HAP-1 (cell line): ENCODE measurements at regions not wholly inside any gene's neighbourhood (a gene's known extent, or its start where the extent isn't known, plus 50 kb on each side); places are given as distances from the start of the nearest gene placed in this dataset.
"Not testable (repeated sequence)": the region's sequence is repeated elsewhere in the genome, so short reads cannot be mapped to it uniquely, and the experiment has no call there.

ENCODE experiments used
- DNase-seq, 2 experiments: peaks; one replicate each; pipeline ENCODE4 v3.0.0-alpha.2; 2016 to 2020; ENCODE audit warnings: low spot score in 2 of 2
- H3K27me3 ChIP-seq: fragments of 250-450 bp; sonication (Bioruptor Pico); 2 replicates; pipeline ENCODE4 v1.5.1; 2020; ENCODE audit warnings: low read depth, mild to moderate bottlenecking, moderate library complexity
- H3K36me3 ChIP-seq: fragments of 250-450 bp; sonication (Bioruptor Pico); replicated peaks from 2 replicates; pipeline ENCODE4 v1.5.1; 2020; ENCODE audit warnings: mild to moderate bottlenecking
- H3K4me1 ChIP-seq: fragments of 250-450 bp; sonication (Bioruptor Pico); 2 replicates; pipeline ENCODE4 v1.5.1; 2020; ENCODE audit warnings: mild to moderate bottlenecking
- H3K4me3 ChIP-seq: fragments of 250-450 bp; sonication (Bioruptor Pico); 2 replicates; pipeline ENCODE4 v1.5.1; 2020; ENCODE audit warnings: mild to moderate bottlenecking, moderate library complexity
- H3K9me3 ChIP-seq: fragments of 250-450 bp; sonication (Bioruptor Pico); 2 replicates; pipeline ENCODE4 v1.5.1; 2020; ENCODE audit warnings: mild to moderate bottlenecking, moderate library complexity
- in situ Hi-C: fragments of 300-500 bp; cut with MboI; formaldehyde crosslinking; loops from 3 replicates; pipeline ENCODE4 v1.14.3; 2020; ENCODE audit warnings: low sequenced_read_pairs, inconsistent platforms, mixed read lengths

- Histone ChIP-seq H3K9me3 (peaks cover 17% of the 10 kb centered on the region), H3K27me3 (no peaks in the 10 kb centered on the region), H3K4me1 (peaks cover 4% of the 10 kb centered on the region; the same call in 1 of the 2 replicates), H3K4me3 (no peak overlapping the region), H3K36me3 (no peaks in the 10 kb centered on the region)
- in situ Hi-C loops = no loop called here
- DNase-seq = no peak
Observed at GRCh38 chr15:62403164-62403809, 238.2 kb upstream of the C2CD4B start.

GRCh38 chr15:62404194-62404985, 239.3 kb upstream of the C2CD4B start:
- peak; percentile 73 for DNase-seq
- in situ Hi-C loops = no loop called here
- peaks cover 4% of the 10 kb centered on the region; the same call in 1 of the 2 replicates for H3K4me1 ChIP-seq

GRCh38 chr15:62406305-62406891, 241.3 kb upstream of the C2CD4B start:
- Histone ChIP-seq H3K36me3 (no peaks in the 10 kb centered on the region), H3K4me3 (no peak overlapping the region), H3K9me3 (no peaks in the 10 kb centered on the region; the same call in 1 of the 2 replicates), H3K27me3 (no peaks in the 10 kb centered on the region), H3K4me1 (peaks cover 4% of the 10 kb centered on the region; the same call in 1 of the 2 replicates)
- in situ Hi-C loops = no loop called here
- no peak for DNase-seq

More at GRCh38 chr15:62404194-62404985, 239.3 kb upstream of the C2CD4B start:
- Histone ChIP-seq H3K4me3 (no peak overlapping the region), H3K27me3 (no peaks in the 10 kb centered on the region), H3K9me3 (peaks cover 9% of the 10 kb centered on the region), H3K36me3 (no peaks in the 10 kb centered on the region)

GRCh38 chr15:62407216-62407615, 242.1 kb upstream of the C2CD4B start:
- in situ Hi-C loops = no loop called here
- Histone ChIP-seq H3K27me3 (no peaks in the 10 kb centered on the region), H3K4me1 (peaks cover 4% of the 10 kb centered on the region; the same call in 1 of the 2 replicates), H3K36me3 (no peaks in the 10 kb centered on the region), H3K4me3 (no peak overlapping the region), H3K9me3 (no peaks in the 10 kb centered on the region; the same call in 1 of the 2 replicates)
- no peak for DNase-seq

GRCh38 chr15:62407962-62408361, 242.9 kb upstream of the C2CD4B start:
- no peak for DNase-seq
- Histone ChIP-seq H3K4me1 (peaks cover 4% of the 10 kb centered on the region; the same call in 1 of the 2 replicates), H3K4me3 (no peak overlapping the region), H3K36me3 (no peaks in the 10 kb centered on the region), H3K9me3 (no peaks in the 10 kb centered on the region), H3K27me3 (no peaks in the 10 kb centered on the region)
- in situ Hi-C loops = no loop called here

GRCh38 chr15:62409466-62409865, 244.4 kb upstream of the C2CD4B start:
- Histone ChIP-seq H3K4me3 (no peak overlapping the region), H3K27me3 (no peaks in the 10 kb centered on the region), H3K36me3 (no peaks in the 10 kb centered on the region), H3K4me1 (peaks cover 4% of the 10 kb centered on the region; the same call in 1 of the 2 replicates), H3K9me3 (no peaks in the 10 kb centered on the region)
- no peak for DNase-seq
- in situ Hi-C loops = no loop called here

- no peaks in the 10 kb centered on the region for H3K9me3 ChIP-seq
- H3K4me1 ChIP-seq = no peaks in the 10 kb centered on the region
- no peak for DNase-seq
- H3K27me3 ChIP-seq = no peaks in the 10 kb centered on the region
- in situ Hi-C loops = no loop called here
- H3K4me3 ChIP-seq = no peak overlapping the region
- no peaks in the 10 kb centered on the region for H3K36me3 ChIP-seq
Observed at GRCh38 chr15:62412686-62413085, 247.6 kb upstream of the C2CD4B start.

GRCh38 chr15:62413153-62413552, 248.1 kb upstream of the C2CD4B start:
- Histone ChIP-seq H3K4me1 (no peaks in the 10 kb centered on the region), H3K9me3 (no peaks in the 10 kb centered on the region), H3K36me3 (no peaks in the 10 kb centered on the region), H3K4me3 (no peak overlapping the region), H3K27me3 (no peaks in the 10 kb centered on the region)
- in situ Hi-C loops = no loop called here
- DNase-seq = no peak

- Histone ChIP-seq H3K27me3 (no peaks in the 10 kb centered on the region), H3K4me3 (no peak overlapping the region), H3K36me3 (no peaks in the 10 kb centered on the region), H3K4me1 (no peaks in the 10 kb centered on the region), H3K9me3 (no peaks in the 10 kb centered on the region)
- in situ Hi-C loops = no loop called here
- no peak for DNase-seq
Observed at GRCh38 chr15:62413786-62414185, 248.7 kb upstream of the C2CD4B start.

GRCh38 chr15:62415498-62415897, 250.4 kb upstream of the C2CD4B start:
- no peaks in the 10 kb centered on the region for H3K27me3 ChIP-seq
- in situ Hi-C loops = no loop called here
- no peak overlapping the region for H3K4me3 ChIP-seq
- H3K36me3 ChIP-seq = no peaks in the 10 kb centered on the region
- H3K9me3 ChIP-seq = no peaks in the 10 kb centered on the region
- no peak for DNase-seq
- no peaks in the 10 kb centered on the region for H3K4me1 ChIP-seq

- no peak for DNase-seq
- no peak overlapping the region for H3K4me3 ChIP-seq
- in situ Hi-C loops = no loop called here
- no peaks in the 10 kb centered on the region for H3K27me3 ChIP-seq
- H3K36me3 ChIP-seq = no peaks in the 10 kb centered on the region
- peaks cover 3% of the 10 kb centered on the region; the same call in 1 of the 2 replicates for H3K9me3 ChIP-seq
- H3K4me1 ChIP-seq = no peaks in the 10 kb centered on the region
Observed at GRCh38 chr15:62416526-62416925, 251.4 kb upstream of the C2CD4B start.

- H3K27me3 ChIP-seq = no peaks in the 10 kb centered on the region
- in situ Hi-C loops = no loop called here
- no peak overlapping the region for H3K4me3 ChIP-seq
- H3K36me3 ChIP-seq = no peaks in the 10 kb centered on the region
- H3K9me3 ChIP-seq = peaks cover 4% of the 10 kb centered on the region; the same call in 1 of the 2 replicates
- DNase-seq = no peak
- H3K4me1 ChIP-seq = no peaks in the 10 kb centered on the region
Observed at GRCh38 chr15:62417439-62417838, 252.4 kb upstream of the C2CD4B start.

GRCh38 chr15:62418496-62418895, 253.4 kb upstream of the C2CD4B start:
- H3K9me3 ChIP-seq, H3K36me3 ChIP-seq, in situ Hi-C loops, H3K4me1 ChIP-seq, H3K27me3 ChIP-seq, H3K4me3 ChIP-seq, DNase-seq: not testable (repeated sequence)

- Histone ChIP-seq H3K9me3 (peaks cover 4% of the 10 kb centered on the region; the same call in 1 of the 2 replicates), H3K27me3 (no peaks in the 10 kb centered on the region), H3K36me3 (no peaks in the 10 kb centered on the region), H3K4me1 (no peaks in the 10 kb centered on the region), H3K4me3 (no peak overlapping the region)
- in situ Hi-C loops = no loop called here
- DNase-seq = no peak
Observed at GRCh38 chr15:62419192-62419591, 254.1 kb upstream of the C2CD4B start.
